ENCODE measurements at regions not wholly inside any gene's neighbourhood (a gene's known extent, or its start where the extent isn't known, plus 50 kb on each side); places are given as distances from the start of the nearest gene placed in this dataset.

- Mint-ChIP-seq H3K9me3 (ENCODE audit: low read depth) (no peaks in the 10 kb centered on the region), H3K4me1 (ENCODE audit: low read depth) (no peaks in the 10 kb centered on the region), H3K36me3 (no peaks in the 10 kb centered on the region), H3K27ac (no peak overlapping the region), H3K4me3 (no peak overlapping the region), H3K27me3 (no peaks in the 10 kb centered on the region)
These were observed 860.2 kb upstream of the ARPP21 start for GRCh38 chr3:34779092-34779491.

- no peaks in the 10 kb centered on the region for H3K4me1 Mint-ChIP-seq (ENCODE audit: low read depth)
- no peaks in the 10 kb centered on the region for H3K9me3 Mint-ChIP-seq (ENCODE audit: low read depth)
- no peak overlapping the region for H3K27ac Mint-ChIP-seq
- no peak overlapping the region for H3K4me3 Mint-ChIP-seq
- H3K36me3 Mint-ChIP-seq, result no peaks in the 10 kb centered on the region
- H3K27me3 Mint-ChIP-seq, result no peaks in the 10 kb centered on the region
These were observed 859.0 kb upstream of the ARPP21 start for GRCh38 chr3:34780294-34780693.

GRCh38 chr3:34780973-34781372 is 858.4 kb upstream of the ARPP21 start:
- Mint-ChIP-seq H3K4me1 (ENCODE audit: low read depth) (no peaks in the 10 kb centered on the region), H3K27me3 (no peaks in the 10 kb centered on the region), H3K4me3 (no peak overlapping the region), H3K36me3 (no peaks in the 10 kb centered on the region), H3K9me3 (ENCODE audit: low read depth) (no peaks in the 10 kb centered on the region), H3K27ac (no peak overlapping the region)

GRCh38 chr3:34782871-34783270 is 856.5 kb upstream of the ARPP21 start:
- no peak overlapping the region for H3K27ac Mint-ChIP-seq
- H3K4me1 Mint-ChIP-seq (ENCODE audit: low read depth), result no peaks in the 10 kb centered on the region
- no peaks in the 10 kb centered on the region for H3K27me3 Mint-ChIP-seq

GRCh38 chr3:34783876-34784275 is 855.4 kb upstream of the ARPP21 start:
- no peak overlapping the region for H3K4me3 Mint-ChIP-seq
- H3K4me1 Mint-ChIP-seq (ENCODE audit: low read depth), result no peaks in the 10 kb centered on the region
- no peaks in the 10 kb centered on the region for H3K27me3 Mint-ChIP-seq
- H3K27ac Mint-ChIP-seq, result no peak overlapping the region
- H3K36me3 Mint-ChIP-seq, result no peaks in the 10 kb centered on the region
- H3K9me3 Mint-ChIP-seq (ENCODE audit: low read depth), result no peaks in the 10 kb centered on the region

More at GRCh38 chr3:34782871-34783270, 856.5 kb upstream of the ARPP21 start:
- Mint-ChIP-seq H3K4me3 (no peak overlapping the region), H3K36me3 (no peaks in the 10 kb centered on the region), H3K9me3 (ENCODE audit: low read depth) (no peaks in the 10 kb centered on the region)

GRCh38 chr3:34793057-34793456 is 846.3 kb upstream of the ARPP21 start:
- H3K36me3 Mint-ChIP-seq, result no peaks in the 10 kb centered on the region
- no peak overlapping the region for H3K4me3 Mint-ChIP-seq
- no peaks in the 10 kb centered on the region for H3K4me1 Mint-ChIP-seq (ENCODE audit: low read depth)
- no peak overlapping the region for H3K27ac Mint-ChIP-seq
- peaks cover 4% of the 10 kb centered on the region for H3K27me3 Mint-ChIP-seq
- no peaks in the 10 kb centered on the region for H3K9me3 Mint-ChIP-seq (ENCODE audit: low read depth)

- no peaks in the 10 kb centered on the region for H3K27me3 Mint-ChIP-seq
- no peak overlapping the region for H3K27ac Mint-ChIP-seq
- no peaks in the 10 kb centered on the region for H3K36me3 Mint-ChIP-seq
- no peak overlapping the region for H3K4me3 Mint-ChIP-seq
- H3K9me3 Mint-ChIP-seq (ENCODE audit: low read depth), result no peaks in the 10 kb centered on the region
- no peaks in the 10 kb centered on the region for H3K4me1 Mint-ChIP-seq (ENCODE audit: low read depth)
These were observed 831.7 kb upstream of the ARPP21 start for GRCh38 chr3:34807611-34808010.

- H3K4me1 Mint-ChIP-seq (ENCODE audit: low read depth), result no peaks in the 10 kb centered on the region
- H3K4me3 Mint-ChIP-seq, result no peak overlapping the region
- H3K9me3 Mint-ChIP-seq (ENCODE audit: low read depth), result no peaks in the 10 kb centered on the region
- H3K36me3 Mint-ChIP-seq, result no peaks in the 10 kb centered on the region
- H3K27ac Mint-ChIP-seq, result no peak overlapping the region
- no peaks in the 10 kb centered on the region for H3K27me3 Mint-ChIP-seq
These were observed 831.0 kb upstream of the ARPP21 start for GRCh38 chr3:34808287-34808686.

GRCh38 chr3:34828847-34829246 is 810.5 kb upstream of the ARPP21 start:
- Mint-ChIP-seq H3K4me3 (no peak overlapping the region), H3K27ac (no peak overlapping the region), H3K36me3 (no peaks in the 10 kb centered on the region), H3K9me3 (ENCODE audit: low read depth) (peaks cover 18% of the 10 kb centered on the region), H3K27me3 (no peaks in the 10 kb centered on the region), H3K4me1 (ENCODE audit: low read depth) (no peaks in the 10 kb centered on the region)

GRCh38 chr3:34832865-34833508 is 806.3 kb upstream of the ARPP21 start:
- H3K27ac Mint-ChIP-seq, result no peak overlapping the region
- H3K9me3 Mint-ChIP-seq (ENCODE audit: low read depth), result peaks cover 9% of the 10 kb centered on the region
- no peaks in the 10 kb centered on the region for H3K36me3 Mint-ChIP-seq
- H3K4me3 Mint-ChIP-seq, result no peak overlapping the region
- no peaks in the 10 kb centered on the region for H3K27me3 Mint-ChIP-seq
- H3K4me1 Mint-ChIP-seq (ENCODE audit: low read depth), result no peaks in the 10 kb centered on the region

GRCh38 chr3:34837848-34838741 is 801.2 kb upstream of the ARPP21 start:
- Mint-ChIP-seq H3K4me1 (ENCODE audit: low read depth) (no peaks in the 10 kb centered on the region), H3K4me3 (no peak overlapping the region), H3K27ac (no peak overlapping the region), H3K36me3 (no peaks in the 10 kb centered on the region), H3K9me3 (ENCODE audit: low read depth) (peaks cover 3% of the 10 kb centered on the region), H3K27me3 (no peaks in the 10 kb centered on the region)

- no peaks in the 10 kb centered on the region for H3K9me3 Mint-ChIP-seq (ENCODE audit: low read depth)
These were observed 796.4 kb upstream of the ARPP21 start for GRCh38 chr3:34842706-34843480.

GRCh38 chr3:34844323-34844620 is 795.1 kb upstream of the ARPP21 start:
- no peaks in the 10 kb centered on the region for H3K4me1 Mint-ChIP-seq (ENCODE audit: low read depth)
- peaks cover 2% of the 10 kb centered on the region for H3K27me3 Mint-ChIP-seq
- no peak overlapping the region for H3K27ac Mint-ChIP-seq
- H3K36me3 Mint-ChIP-seq, result no peaks in the 10 kb centered on the region
- no peaks in the 10 kb centered on the region for H3K9me3 Mint-ChIP-seq (ENCODE audit: low read depth)
- H3K4me3 Mint-ChIP-seq, result no peak overlapping the region

More at GRCh38 chr3:34842706-34843480, 796.4 kb upstream of the ARPP21 start:
- Mint-ChIP-seq H3K27me3 (peaks cover 2% of the 10 kb centered on the region), H3K4me3 (no peak overlapping the region), H3K4me1 (ENCODE audit: low read depth) (no peaks in the 10 kb centered on the region), H3K36me3 (no peaks in the 10 kb centered on the region), H3K27ac (no peak overlapping the region)

- Mint-ChIP-seq H3K36me3 (no peaks in the 10 kb centered on the region), H3K4me1 (ENCODE audit: low read depth) (no peaks in the 10 kb centered on the region), H3K27ac (no peak overlapping the region), H3K9me3 (ENCODE audit: low read depth) (no peaks in the 10 kb centered on the region), H3K27me3 (no peaks in the 10 kb centered on the region), H3K4me3 (no peak overlapping the region)
These were observed 788.2 kb upstream of the ARPP21 start for GRCh38 chr3:34851137-34851536.

- no peak overlapping the region for H3K27ac Mint-ChIP-seq
These were observed 786.4 kb upstream of the ARPP21 start for GRCh38 chr3:34852844-34853439.

More at GRCh38 chr3:34852844-34853439, 786.4 kb upstream of the ARPP21 start:
- Mint-ChIP-seq H3K27me3 (no peaks in the 10 kb centered on the region), H3K36me3 (no peaks in the 10 kb centered on the region), H3K4me3 (no peak overlapping the region), H3K9me3 (ENCODE audit: low read depth) (no peaks in the 10 kb centered on the region), H3K4me1 (ENCODE audit: low read depth) (no peaks in the 10 kb centered on the region)

Data from activated naive CD8-positive, alpha-beta T cell (primary cell).